Right lobe of liver (tissue), 4 donors: ENCODE measurements at regions not wholly inside any gene's neighbourhood (a gene's known extent, or its start where the extent isn't known, plus 50 kb on each side); places are given as distances from the start of the nearest gene placed in this dataset.

Source experiments
- POLR2A ChIP-seq: fragments of 450-650 bp; IDR thresholded peaks from one replicate; pipeline ENCODE4 v1.6.1; 2017; ENCODE audit warnings: antibody characterized with exemption, mild to moderate bottlenecking
- TF ChIP-seq, protein P1 (sequence below), 4 donors: fragments of 200-600 bp in 3 of 4; fragments of 450-650 bp in 1 of 4; IDR thresholded peaks; one replicate each; pipeline versions ENCODE4 v1.5.1 to v1.8.0; 2016 to 2022; ENCODE audit warnings: antibody characterized with exemption in 4 of 4, mild to moderate bottlenecking in 2 of 4
- donor health status: DM: no; HTN: no; CAD: no.
- donor health status: DM: no; HTN: no; CAD: no.
- donor health status: DM: no; HTN: yes; CAD: no.

DNA sequence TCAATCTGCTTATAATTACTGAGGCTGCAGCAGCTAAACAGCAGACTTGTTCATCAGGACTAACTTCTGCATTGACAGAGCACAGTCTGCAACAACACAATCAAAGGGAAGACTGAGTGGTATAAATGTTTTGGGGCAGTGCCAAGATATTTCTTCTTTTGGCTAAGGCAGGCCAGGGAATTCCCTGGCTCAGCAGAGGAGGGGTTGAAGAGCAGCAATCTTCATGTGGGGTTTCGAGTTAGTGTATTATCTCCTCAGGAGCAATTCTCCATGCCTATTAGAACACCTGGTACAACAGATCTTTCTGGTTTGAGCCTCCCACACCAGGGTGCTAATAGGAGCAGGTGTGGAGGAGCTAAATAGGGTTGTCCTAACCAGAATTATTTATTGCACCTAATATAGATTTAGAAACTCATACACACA, 103.0 kb upstream of the STK17B start:
- TF ChIP-seq, protein P1, sequence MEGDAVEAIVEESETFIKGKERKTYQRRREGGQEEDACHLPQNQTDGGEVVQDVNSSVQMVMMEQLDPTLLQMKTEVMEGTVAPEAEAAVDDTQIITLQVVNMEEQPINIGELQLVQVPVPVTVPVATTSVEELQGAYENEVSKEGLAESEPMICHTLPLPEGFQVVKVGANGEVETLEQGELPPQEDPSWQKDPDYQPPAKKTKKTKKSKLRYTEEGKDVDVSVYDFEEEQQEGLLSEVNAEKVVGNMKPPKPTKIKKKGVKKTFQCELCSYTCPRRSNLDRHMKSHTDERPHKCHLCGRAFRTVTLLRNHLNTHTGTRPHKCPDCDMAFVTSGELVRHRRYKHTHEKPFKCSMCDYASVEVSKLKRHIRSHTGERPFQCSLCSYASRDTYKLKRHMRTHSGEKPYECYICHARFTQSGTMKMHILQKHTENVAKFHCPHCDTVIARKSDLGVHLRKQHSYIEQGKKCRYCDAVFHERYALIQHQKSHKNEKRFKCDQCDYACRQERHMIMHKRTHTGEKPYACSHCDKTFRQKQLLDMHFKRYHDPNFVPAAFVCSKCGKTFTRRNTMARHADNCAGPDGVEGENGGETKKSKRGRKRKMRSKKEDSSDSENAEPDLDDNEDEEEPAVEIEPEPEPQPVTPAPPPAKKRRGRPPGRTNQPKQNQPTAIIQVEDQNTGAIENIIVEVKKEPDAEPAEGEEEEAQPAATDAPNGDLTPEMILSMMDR (IDR thresholded peaks at IDR 0.05): no peak
- TF ChIP-seq POLR2A: no peak
